ENCODE measurements at regions not wholly inside any gene's neighbourhood (a gene's known extent, or its start where the extent isn't known, plus 50 kb on each side); places are given as distances from the start of the nearest gene placed in this dataset.

- TF ChIP-seq EZH2phosphoT487 (IDR thresholded peaks at IDR 0.05; ENCODE audit: insufficient read depth, low read depth) (no peak), EZH2 (IDR thresholded peaks at IDR 0.05; ENCODE audit: insufficient read depth, poor library complexity, severe bottlenecking) (no peak)
Observed at GRCh38 chr15:31477301-31477700, 150.7 kb downstream of the KLF13 start.

Data from GM23248 (cell line).